Keratinocyte (primary cell): ENCODE measurements at regions not wholly inside any gene's neighbourhood (a gene's known extent, or its start where the extent isn't known, plus 50 kb on each side); places are given as distances from the start of the nearest gene placed in this dataset.

ENCODE experiments used
- DNase-seq: peaks from one replicate; pipeline ENCODE4 v3.0.0-alpha.2; 2011; ENCODE audit warnings: low read depth, missing footprints, low spot score
- FAIRE-seq: peaks from 2 replicates; lab custom pipeline; 2011; peaks lifted over from hg19 to GRCh38; lab: Jason Lieb, UNC
- H2AFZ ChIP-seq: 2 replicates; pipeline ENCODE4 v1.6.0; 2012; ENCODE audit warnings: low read length, control low read depth, inconsistent platforms; ENCODE audit not compliant: control insufficient read depth
- H3K27ac ChIP-seq: 2 replicates; pipeline ENCODE4 v1.5.1; 2011; ENCODE audit warnings: low read length; ENCODE audit not compliant: control insufficient read depth, insufficient read depth
- H3K27me3 ChIP-seq: 3 replicates; pipeline ENCODE4 v1.6.0; 2011; ENCODE audit warnings: low read length; ENCODE audit not compliant: control insufficient read depth, insufficient read depth; ENCODE audit errors: extremely low read depth
- H3K36me3 ChIP-seq, 2 experiments: 2 replicates in 1 of 2; 3 replicates in 1 of 2; pipeline ENCODE4 v1.5.1; 2011; ENCODE audit warnings: low read length in 2 of 2, mild to moderate bottlenecking in 1 of 2; ENCODE audit not compliant: control insufficient read depth in 2 of 2, insufficient read depth in 2 of 2; ENCODE audit errors: extremely low read depth in 1 of 2
- H3K4me1 ChIP-seq: 3 replicates; pipeline ENCODE4 v1.5.1; 2011; ENCODE audit warnings: low read length; ENCODE audit not compliant: control insufficient read depth, insufficient read depth; ENCODE audit errors: extremely low read depth
- H3K4me2 ChIP-seq: 3 replicates; pipeline ENCODE4 v1.6.0; 2011; ENCODE audit warnings: low read depth, low read length; ENCODE audit not compliant: control insufficient read depth, insufficient read depth; ENCODE audit errors: extremely low read depth
- H3K4me3 ChIP-seq, 3 experiments: fragments of 200-600 bp in 1 of 3; sonication (generic) in 1 of 3; 2 replicates in 2 of 3; 3 replicates in 1 of 3; pipeline ENCODE4 v1.5.1; 2011 to 2016; ENCODE audit warnings: low read length in 3 of 3, mild to moderate bottlenecking in 3 of 3, control low read depth in 2 of 3, inconsistent platforms in 1 of 3, low read depth in 1 of 3, mixed read lengths in 1 of 3, mixed run types in 1 of 3, moderate library complexity in 1 of 3; ENCODE audit not compliant: control insufficient read depth in 2 of 3, insufficient read depth in 2 of 3; ENCODE audit errors: extremely low read depth in 1 of 3
- H3K79me2 ChIP-seq: 2 replicates; pipeline ENCODE4 v1.6.0; 2012; ENCODE audit warnings: low read length; ENCODE audit not compliant: control insufficient read depth, insufficient read depth
- H3K9ac ChIP-seq: 3 replicates; pipeline ENCODE4 v1.6.0; 2011; ENCODE audit warnings: low read length; ENCODE audit not compliant: control insufficient read depth, insufficient read depth; ENCODE audit errors: extremely low read depth
- H3K9me1 ChIP-seq: 3 replicates; pipeline ENCODE4 v1.6.0; 2011; ENCODE audit warnings: low read length; ENCODE audit not compliant: control insufficient read depth, insufficient read depth; ENCODE audit errors: extremely low read depth
- H3K9me3 ChIP-seq: 2 replicates; pipeline ENCODE4 v1.5.1; 2012; ENCODE audit warnings: low read depth, low read length; ENCODE audit not compliant: control insufficient read depth
- H4K20me1 ChIP-seq: 3 replicates; pipeline ENCODE4 v1.6.0; 2011; ENCODE audit warnings: low read length; ENCODE audit not compliant: control insufficient read depth, insufficient read depth; ENCODE audit errors: extremely low read depth
- EZH2 ChIP-seq: IDR thresholded peaks from one replicate; pipeline ENCODE4 v1.6.1; 2012; ENCODE audit warnings: inconsistent platforms, mild to moderate bottlenecking, low read length, moderate library complexity
- dilution Hi-C: fragments of 300-500 bp; cut with MboI; formaldehyde crosslinking; loops from one replicate; pipeline ENCODE4 v1.7.0; 2020; ENCODE audit warnings: low sequenced_read_pairs; ENCODE audit not compliant: extremely low pct_ligation_motif_present
- TF ChIP-seq, protein P1 (sequence below), 3 experiments: IDR thresholded peaks in 1 of 3; conservative IDR thresholded peaks in 1 of 3; optimal IDR thresholded peaks in 1 of 3; 2 replicates in 2 of 3; 3 replicates in 1 of 3; pipeline versions ENCODE3 to v1.5.1; 2011; ENCODE audit warnings: low read length in 3 of 3, mild to moderate bottlenecking in 3 of 3, moderate library complexity in 2 of 3, control low read depth in 1 of 3, inconsistent platforms in 1 of 3; ENCODE audit not compliant: insufficient read depth in 2 of 3; ENCODE audit errors: extremely low read depth in 1 of 3

DNA sequence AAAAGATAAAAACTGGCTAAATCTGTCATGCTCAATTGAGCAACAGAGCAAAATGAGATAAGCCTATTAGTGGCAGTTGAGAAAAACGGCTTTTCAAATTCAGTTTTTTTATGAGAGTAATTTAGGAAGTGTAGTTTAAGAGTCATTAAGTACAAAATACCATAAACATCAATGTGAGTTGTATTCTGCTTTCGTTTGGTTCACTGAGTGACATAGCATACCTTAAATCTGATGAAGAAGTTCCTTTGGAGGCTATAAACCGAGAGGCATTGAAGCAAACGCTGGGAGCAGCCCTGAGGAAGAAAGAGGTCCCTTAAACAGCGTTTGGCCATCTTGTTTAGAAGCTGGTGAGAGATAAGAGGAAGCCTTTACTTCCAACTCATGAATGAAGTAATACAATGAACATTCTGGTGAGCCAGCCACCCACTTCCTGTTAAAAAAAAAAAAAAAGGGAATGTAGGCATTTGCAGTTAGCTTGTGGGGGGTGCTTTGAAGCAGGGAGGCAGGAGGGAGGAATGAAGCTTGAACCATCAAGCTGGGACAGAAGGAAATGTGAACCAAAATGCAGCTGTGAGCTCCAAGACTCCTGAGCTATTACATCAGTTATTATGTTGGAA is 132.3 kb downstream of the ZNF330 start:
- Histone ChIP-seq H3K9ac (no peak overlapping the region), H3K4me3 (no peak overlapping the region), H3K36me3 (no peaks in the 10 kb centered on the region), H2AFZ (peak overlapping the region; percentile 86), H3K4me1 (no peaks in the 10 kb centered on the region), H3K9me1 (no peaks in the 10 kb centered on the region), H3K27ac (no peak overlapping the region), H3K27me3 (no peaks in the 10 kb centered on the region), H3K9me3 (no peaks in the 10 kb centered on the region), H3K79me2 (no peaks in the 10 kb centered on the region), H4K20me1 (no peaks in the 10 kb centered on the region), H3K4me2 (peak overlapping the region; percentile 19)
- dilution Hi-C loops = no loop called here
- FAIRE-seq (no peak), DNase-seq (no peak)
- TF ChIP-seq EZH2 = no peak
- TF ChIP-seq, protein P1, sequence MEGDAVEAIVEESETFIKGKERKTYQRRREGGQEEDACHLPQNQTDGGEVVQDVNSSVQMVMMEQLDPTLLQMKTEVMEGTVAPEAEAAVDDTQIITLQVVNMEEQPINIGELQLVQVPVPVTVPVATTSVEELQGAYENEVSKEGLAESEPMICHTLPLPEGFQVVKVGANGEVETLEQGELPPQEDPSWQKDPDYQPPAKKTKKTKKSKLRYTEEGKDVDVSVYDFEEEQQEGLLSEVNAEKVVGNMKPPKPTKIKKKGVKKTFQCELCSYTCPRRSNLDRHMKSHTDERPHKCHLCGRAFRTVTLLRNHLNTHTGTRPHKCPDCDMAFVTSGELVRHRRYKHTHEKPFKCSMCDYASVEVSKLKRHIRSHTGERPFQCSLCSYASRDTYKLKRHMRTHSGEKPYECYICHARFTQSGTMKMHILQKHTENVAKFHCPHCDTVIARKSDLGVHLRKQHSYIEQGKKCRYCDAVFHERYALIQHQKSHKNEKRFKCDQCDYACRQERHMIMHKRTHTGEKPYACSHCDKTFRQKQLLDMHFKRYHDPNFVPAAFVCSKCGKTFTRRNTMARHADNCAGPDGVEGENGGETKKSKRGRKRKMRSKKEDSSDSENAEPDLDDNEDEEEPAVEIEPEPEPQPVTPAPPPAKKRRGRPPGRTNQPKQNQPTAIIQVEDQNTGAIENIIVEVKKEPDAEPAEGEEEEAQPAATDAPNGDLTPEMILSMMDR (optimal IDR thresholded peaks at IDR 0.05 in 1 of 3, IDR thresholded peaks at IDR 0.05 in 1 of 3, conservative IDR thresholded peaks at IDR 0.05 in 1 of 3; ENCODE audit: extremely low read depth in 1 of 3, insufficient read depth in 2 of 3, low read length in 3 of 3) = no peak

DNA sequence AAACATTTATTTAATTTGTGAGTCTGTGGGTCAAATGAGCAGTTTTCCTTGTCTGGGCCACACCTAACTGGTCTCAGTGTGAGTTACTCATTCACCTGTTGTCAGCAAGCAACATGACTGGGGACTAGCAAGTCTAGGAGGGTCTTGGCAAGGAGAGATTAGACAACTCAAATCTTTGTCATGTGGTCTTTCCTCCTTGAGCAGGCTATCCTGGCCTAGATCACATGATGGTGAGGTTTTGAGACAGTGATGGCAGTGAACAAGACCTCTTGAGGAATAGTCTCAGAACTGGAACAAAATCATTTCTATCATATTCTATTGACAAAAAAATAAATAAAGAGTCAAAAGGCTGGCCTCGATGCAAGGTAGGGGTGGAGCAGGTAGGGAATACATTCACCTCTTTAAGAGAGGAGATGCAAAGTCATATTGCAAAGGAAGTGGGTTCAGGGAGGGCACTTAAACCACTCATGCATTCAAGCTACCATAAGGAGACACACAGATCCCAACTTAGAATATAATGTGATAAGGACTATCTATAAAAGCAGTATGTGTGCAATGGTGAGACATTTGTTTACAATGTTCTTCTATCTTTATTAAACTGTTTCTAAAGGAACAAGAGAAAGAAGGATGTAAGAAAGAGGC is 135.7 kb downstream of the ZNF330 start:
- dilution Hi-C loops = no loop called here
- no peak for FAIRE-seq
- Histone ChIP-seq H3K27ac (no peak overlapping the region), H3K4me3 (no peak overlapping the region), H3K4me1 (no peaks in the 10 kb centered on the region), H3K9me3 (no peaks in the 10 kb centered on the region), H3K9me1 (no peaks in the 10 kb centered on the region), H3K27me3 (no peaks in the 10 kb centered on the region), H2AFZ (no peak overlapping the region), H4K20me1 (no peaks in the 10 kb centered on the region), H3K4me2 (no peak overlapping the region), H3K79me2 (no peaks in the 10 kb centered on the region), H3K36me3 (no peaks in the 10 kb centered on the region), H3K9ac (no peak overlapping the region)
- no peak for DNase-seq
- TF ChIP-seq, protein P1 (optimal IDR thresholded peaks at IDR 0.05 in 1 of 3, IDR thresholded peaks at IDR 0.05 in 1 of 3, conservative IDR thresholded peaks at IDR 0.05 in 1 of 3; ENCODE audit: extremely low read depth in 1 of 3, insufficient read depth in 2 of 3, low read length in 3 of 3) = no peak
- no peak for TF ChIP-seq EZH2
